ENCODE measurements at regions not wholly inside any gene's neighbourhood (a gene's known extent, or its start where the extent isn't known, plus 50 kb on each side); places are given as distances from the start of the nearest gene placed in this dataset.

DNA sequence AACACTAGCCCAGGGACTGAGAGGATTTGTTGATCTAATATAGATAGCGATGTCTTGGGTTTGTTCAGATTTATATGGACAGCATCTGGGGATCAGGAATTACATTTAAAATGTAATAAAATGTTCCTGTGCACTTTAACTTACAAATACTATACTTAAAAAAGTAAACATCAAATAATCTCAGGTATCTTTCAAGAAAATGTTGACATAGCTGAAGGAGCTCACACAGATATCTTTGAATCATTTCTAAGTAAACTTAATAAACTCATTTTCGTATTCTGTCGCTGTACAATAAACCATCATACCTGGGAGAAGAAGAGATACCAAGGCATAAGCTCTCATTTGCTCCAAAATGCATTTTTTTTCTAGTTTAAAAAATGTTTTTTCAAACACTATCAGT lies 557.5 kb upstream of the NR2F2 start:
- no peak for TF ChIP-seq TCF4 (CRISPR knock-in tag; IDR thresholded peaks at IDR 0.05; ENCODE audit: borderline replicate concordance)
- TF ChIP-seq TOX (CRISPR knock-in tag; IDR thresholded peaks at IDR 0.05; ENCODE audit: borderline replicate concordance), result no peak
- no peak for TF ChIP-seq BACH2 (CRISPR knock-in tag; IDR thresholded peaks at IDR 0.05; ENCODE audit: borderline replicate concordance)
- TF ChIP-seq ARNTL (CRISPR knock-in tag; IDR thresholded peaks at IDR 0.05; ENCODE audit: borderline replicate concordance, low read depth), result no peak
- no peak for TF ChIP-seq ZFP3 (CRISPR knock-in tag; IDR thresholded peaks at IDR 0.05)
- TF ChIP-seq CSDC2 (CRISPR knock-in tag; IDR thresholded peaks at IDR 0.05), result no peak
- TF ChIP-seq, protein P1, sequence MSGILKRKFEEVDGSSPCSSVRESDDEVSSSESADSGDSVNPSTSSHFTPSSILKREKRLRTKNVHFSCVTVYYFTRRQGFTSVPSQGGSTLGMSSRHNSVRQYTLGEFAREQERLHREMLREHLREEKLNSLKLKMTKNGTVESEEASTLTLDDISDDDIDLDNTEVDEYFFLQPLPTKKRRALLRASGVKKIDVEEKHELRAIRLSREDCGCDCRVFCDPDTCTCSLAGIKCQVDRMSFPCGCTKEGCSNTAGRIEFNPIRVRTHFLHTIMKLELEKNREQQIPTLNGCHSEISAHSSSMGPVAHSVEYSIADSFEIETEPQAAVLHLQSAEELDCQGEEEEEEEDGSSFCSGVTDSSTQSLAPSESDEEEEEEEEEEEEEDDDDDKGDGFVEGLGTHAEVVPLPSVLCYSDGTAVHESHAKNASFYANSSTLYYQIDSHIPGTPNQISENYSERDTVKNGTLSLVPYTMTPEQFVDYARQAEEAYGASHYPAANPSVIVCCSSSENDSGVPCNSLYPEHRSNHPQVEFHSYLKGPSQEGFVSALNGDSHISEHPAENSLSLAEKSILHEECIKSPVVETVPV (CRISPR knock-in tag; IDR thresholded peaks at IDR 0.05), result no peak
- TF ChIP-seq SNAI2 (CRISPR knock-in tag; IDR thresholded peaks at IDR 0.05), result no peak
- TF ChIP-seq ZNF8 (CRISPR knock-in tag; IDR thresholded peaks at IDR 0.05), result no peak
- TF ChIP-seq PATZ1 (CRISPR knock-in tag; IDR thresholded peaks at IDR 0.05; ENCODE audit: borderline replicate concordance), result no peak
- TF ChIP-seq OSR1 (CRISPR knock-in tag; IDR thresholded peaks at IDR 0.05), result no peak
- TF ChIP-seq POU6F1 (CRISPR knock-in tag; IDR thresholded peaks at IDR 0.05; ENCODE audit: borderline replicate concordance, low read depth), result no peak

All from SK-N-SH treated with all-trans-retinoic acid at 6 μM for 48 hours (cell line).